ENCODE measurements at regions not wholly inside any gene's neighbourhood (a gene's known extent, or its start where the extent isn't known, plus 50 kb on each side); places are given as distances from the start of the nearest gene placed in this dataset.

- H3K4me3 ChIP-seq (ENCODE audit: low read depth, low read length): no peak overlapping the region
- no peak for TF ChIP-seq CTCF (IDR thresholded peaks at IDR 0.05; ENCODE audit: low read depth, low read length, missing control alignments)
- DNase-seq (ENCODE audit: low read depth): no peak
Observed at GRCh38 chr3:104870276-104870675, 496.4 kb upstream of the ALCAM start.

GRCh38 chr3:104873331-104873730 lies 493.4 kb upstream of the ALCAM start:
- no peak overlapping the region for H3K4me3 ChIP-seq (ENCODE audit: low read depth, low read length)
- TF ChIP-seq CTCF (IDR thresholded peaks at IDR 0.05; ENCODE audit: low read depth, low read length, missing control alignments): no peak
- no peak for DNase-seq (ENCODE audit: low read depth)

- DNase-seq (ENCODE audit: low read depth): no peak
- H3K4me3 ChIP-seq (ENCODE audit: low read depth, low read length): no peak overlapping the region
- TF ChIP-seq CTCF (IDR thresholded peaks at IDR 0.05; ENCODE audit: low read depth, low read length, missing control alignments): no peak
Observed at GRCh38 chr3:104878395-104878794, 488.3 kb upstream of the ALCAM start.

GRCh38 chr3:104879919-104880318 lies 486.8 kb upstream of the ALCAM start:
- no peak for TF ChIP-seq CTCF (IDR thresholded peaks at IDR 0.05; ENCODE audit: low read depth, low read length, missing control alignments)
- H3K4me3 ChIP-seq (ENCODE audit: low read depth, low read length): no peak overlapping the region
- no peak for DNase-seq (ENCODE audit: low read depth)

- no peak overlapping the region for H3K4me3 ChIP-seq (ENCODE audit: low read depth, low read length)
- no peak for TF ChIP-seq CTCF (IDR thresholded peaks at IDR 0.05; ENCODE audit: low read depth, low read length, missing control alignments)
- no peak for DNase-seq (ENCODE audit: low read depth)
Observed at GRCh38 chr3:104885214-104885814, 481.4 kb upstream of the ALCAM start.

- no peak for TF ChIP-seq CTCF (IDR thresholded peaks at IDR 0.05; ENCODE audit: low read depth, low read length, missing control alignments)
- no peak overlapping the region for H3K4me3 ChIP-seq (ENCODE audit: low read depth, low read length)
- DNase-seq (ENCODE audit: low read depth): no peak
Observed at GRCh38 chr3:104886220-104886995, 480.3 kb upstream of the ALCAM start.

- no peak overlapping the region for H3K4me3 ChIP-seq (ENCODE audit: low read depth, low read length)
- no peak for DNase-seq (ENCODE audit: low read depth)
- no peak for TF ChIP-seq CTCF (IDR thresholded peaks at IDR 0.05; ENCODE audit: low read depth, low read length, missing control alignments)
Observed at GRCh38 chr3:104887069-104887468, 479.6 kb upstream of the ALCAM start.

Data from GM12864 (cell line).